GM19395 (cell line): ENCODE measurements at regions not wholly inside any gene's neighbourhood (a gene's known extent, or its start where the extent isn't known, plus 50 kb on each side); places are given as distances from the start of the nearest gene placed in this dataset.
"Not testable (repeated sequence)": the region's sequence is repeated elsewhere in the genome, so short reads cannot be mapped to it uniquely, and the experiment has no call there.

Source experiments
- ATAC-seq: cut with Tn5 transposase; IDR thresholded peaks from one replicate; pipeline ENCODE4 v1.9.1; 2021; ENCODE audit warnings: mild to moderate bottlenecking, moderate library complexity; ENCODE audit not compliant: unreplicated experiment

DNA sequence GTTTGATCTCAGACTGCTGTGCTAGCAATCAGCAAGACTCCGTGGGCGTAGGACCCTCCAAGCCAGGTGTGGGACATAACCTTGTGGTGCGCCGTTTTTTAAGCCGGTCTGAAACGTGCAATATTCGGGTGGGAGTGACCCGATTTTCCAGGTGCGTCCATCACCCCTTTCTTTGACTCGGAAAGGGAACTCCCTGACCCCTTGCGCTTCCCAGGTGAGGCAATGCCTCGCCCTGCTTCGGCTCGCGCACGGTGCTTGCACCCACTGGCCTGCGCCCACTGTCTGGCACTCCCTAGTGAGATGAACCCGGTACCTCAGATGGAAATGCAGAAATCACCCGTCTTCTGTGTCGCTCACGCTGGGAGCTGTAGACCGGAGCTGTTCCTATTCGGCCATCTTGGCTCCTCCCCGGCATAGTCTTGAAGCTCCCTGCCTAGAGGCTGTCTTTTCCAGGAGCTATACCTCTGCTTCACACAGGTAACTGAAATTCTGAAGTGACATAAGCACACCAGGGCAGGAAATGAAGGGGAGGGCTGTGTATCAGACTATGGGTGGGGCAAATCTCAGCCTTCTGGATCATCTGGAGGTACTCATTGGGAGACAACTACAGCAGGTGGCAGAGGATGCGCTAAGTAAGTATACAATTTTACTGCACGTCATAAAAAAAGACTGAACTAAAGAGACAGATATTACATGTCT is 252.1 kb upstream of the POT1 start:
- not testable (repeated sequence) for ATAC-seq

DNA sequence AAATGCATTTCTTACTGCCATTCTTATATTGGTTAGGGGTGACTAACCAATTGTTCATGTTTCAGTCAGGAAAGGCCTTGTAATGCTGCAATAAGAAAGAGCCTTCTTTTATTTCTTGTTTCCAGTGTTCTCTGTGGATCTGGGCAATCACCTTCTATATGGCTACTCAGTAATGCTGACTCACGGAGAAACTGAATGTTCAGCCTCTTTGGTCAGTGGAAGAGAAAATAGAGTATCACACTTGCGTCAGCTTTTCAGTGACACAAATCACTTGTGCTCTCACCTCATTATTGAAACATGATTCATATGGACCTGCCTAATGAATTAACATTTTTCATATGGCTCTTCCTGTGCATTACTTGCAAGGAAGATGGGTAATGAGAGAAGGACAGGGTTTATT is 243.9 kb upstream of the POT1 start:
- no peak for ATAC-seq

- ATAC-seq: no peak
Measured at GRCh38 chr7:125169088-125169487, 239.5 kb upstream of the POT1 start.

DNA sequence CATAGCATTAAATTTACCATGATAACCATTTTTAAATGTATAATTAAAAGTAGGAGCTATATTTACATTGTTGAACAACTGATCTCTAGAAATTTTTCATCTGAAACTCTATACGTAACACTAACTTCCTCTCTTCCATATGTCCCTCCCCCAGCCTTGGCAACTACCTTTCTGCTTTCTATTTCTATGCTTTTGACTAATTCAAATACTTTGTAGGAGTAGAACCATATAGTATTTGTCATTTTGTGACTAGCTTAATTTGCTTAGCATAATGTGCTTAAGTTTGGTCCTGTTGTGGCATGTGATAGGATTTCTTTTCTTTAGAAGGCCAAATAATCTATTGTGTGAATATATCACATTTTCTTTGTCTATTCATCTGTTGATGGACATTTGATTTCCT is 225.3 kb upstream of the POT1 start:
- no peak for ATAC-seq

DNA sequence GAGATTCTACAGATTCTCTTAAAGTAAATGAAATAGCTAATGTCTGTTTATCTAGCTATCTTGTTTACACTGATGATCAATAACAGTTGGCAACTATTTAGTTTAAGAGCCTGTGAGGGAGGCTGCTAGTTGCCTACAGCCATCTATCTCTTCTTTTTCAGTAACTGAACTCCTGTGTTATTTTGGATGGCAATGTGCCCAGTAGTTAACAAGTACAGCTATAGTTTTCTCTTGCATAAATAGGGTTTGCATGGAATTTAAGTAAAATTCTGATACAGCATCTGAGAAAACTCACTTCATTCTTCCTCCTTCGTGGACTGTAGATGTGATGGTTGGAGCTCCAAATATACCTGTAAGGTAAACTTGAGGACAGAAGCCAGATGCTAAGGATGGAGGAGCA is 219.5 kb upstream of the POT1 start:
- ATAC-seq: no peak

DNA sequence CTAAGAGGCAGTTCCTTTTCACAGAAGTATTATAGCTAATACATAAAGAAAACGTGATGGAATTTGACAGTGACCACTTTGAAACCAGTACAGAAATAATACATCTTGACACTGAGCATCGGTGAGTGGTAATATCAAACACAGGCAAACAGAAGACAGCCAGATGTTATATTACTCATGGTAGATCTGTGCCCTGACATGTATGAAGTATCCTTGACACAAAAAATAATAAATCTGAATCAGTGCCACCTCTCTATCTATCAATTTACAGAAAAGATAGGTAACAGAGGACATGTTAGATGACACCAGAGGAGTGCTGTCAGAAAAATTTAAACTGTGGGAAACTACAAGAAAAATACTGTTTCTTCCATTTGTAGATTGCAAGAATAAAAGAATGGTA is 217.4 kb upstream of the POT1 start:
- ATAC-seq: no peak

GRCh38 chr7:125136755-125137532 is 207.3 kb upstream of the POT1 start:
- ATAC-seq: no peak

- ATAC-seq: no peak
Measured at GRCh38 chr7:125136341-125136740, 206.7 kb upstream of the POT1 start.

- no peak for ATAC-seq
Measured at GRCh38 chr7:125130173-125130572, 200.5 kb upstream of the POT1 start.

GRCh38 chr7:125127304-125127703 is 197.7 kb upstream of the POT1 start:
- ATAC-seq: no peak

- ATAC-seq: no peak
Measured at GRCh38 chr7:125126376-125126775, 196.8 kb upstream of the POT1 start.

- ATAC-seq: no peak
Measured at GRCh38 chr7:125125315-125125714, 195.7 kb upstream of the POT1 start.

DNA sequence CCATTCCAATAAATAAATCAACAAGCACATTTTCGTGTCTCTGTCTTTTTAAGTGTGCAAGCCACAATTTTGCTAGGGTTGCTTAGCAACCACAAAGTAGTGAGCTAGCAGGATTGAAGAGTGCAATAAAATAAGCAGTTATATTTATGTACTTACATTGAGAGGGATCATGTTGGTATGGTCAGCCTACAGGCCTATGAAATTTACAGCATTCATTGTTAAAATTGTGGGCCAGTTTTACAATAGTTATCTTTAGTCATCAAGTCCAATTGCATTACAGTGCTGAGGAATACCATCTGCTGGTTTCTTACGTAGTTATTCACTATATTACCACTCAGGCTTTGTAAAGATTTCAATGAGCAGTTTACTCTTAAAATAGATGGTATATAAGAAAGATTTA is 192.5 kb upstream of the POT1 start:
- ATAC-seq: no peak

- ATAC-seq: no peak
Measured at GRCh38 chr7:125119559-125120115, 190.0 kb upstream of the POT1 start.

DNA sequence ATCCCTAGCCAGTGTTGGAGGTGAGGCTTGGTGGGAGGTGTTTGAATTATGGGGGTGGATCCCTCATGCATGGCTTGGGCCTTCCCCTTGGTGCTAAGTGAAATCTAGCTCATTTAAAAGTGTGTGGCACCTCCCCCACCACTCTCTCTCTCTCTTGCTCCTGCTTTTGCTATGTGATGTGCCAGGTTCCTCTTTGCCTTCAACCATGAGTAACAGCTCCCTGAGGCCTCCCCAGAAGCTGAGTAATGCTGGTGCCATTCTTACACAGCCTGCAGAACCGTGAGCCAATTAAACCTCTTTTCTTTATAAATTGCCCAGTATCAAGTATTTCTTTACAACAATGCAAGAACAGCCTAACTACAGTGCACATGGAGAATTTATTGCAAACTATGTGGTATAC is 188.8 kb upstream of the POT1 start:
- ATAC-seq: no peak

DNA sequence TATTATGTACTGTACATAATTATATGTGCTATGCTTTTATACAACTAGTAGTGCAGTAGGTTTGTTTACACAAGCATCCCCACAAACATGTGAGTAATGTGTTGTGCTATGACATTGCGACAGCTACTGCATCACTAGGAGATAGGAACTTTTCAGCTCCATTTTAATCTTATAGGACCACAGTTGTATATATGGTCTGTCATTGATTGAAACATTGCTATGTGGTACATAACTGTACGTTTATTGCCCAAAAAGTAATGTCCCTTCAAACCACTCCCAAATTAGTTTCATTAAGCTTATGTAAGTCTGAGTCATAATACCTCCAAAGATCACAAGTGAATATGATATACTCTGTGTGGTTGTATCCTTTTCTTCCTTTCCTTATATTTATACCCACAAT is 183.2 kb upstream of the POT1 start:
- no peak for ATAC-seq

GRCh38 chr7:125099519-125099918 is 169.9 kb upstream of the POT1 start:
- ATAC-seq: no peak

- ATAC-seq: peak; percentile 83
Measured at GRCh38 chr7:125098377-125098970, 168.8 kb upstream of the POT1 start.

DNA sequence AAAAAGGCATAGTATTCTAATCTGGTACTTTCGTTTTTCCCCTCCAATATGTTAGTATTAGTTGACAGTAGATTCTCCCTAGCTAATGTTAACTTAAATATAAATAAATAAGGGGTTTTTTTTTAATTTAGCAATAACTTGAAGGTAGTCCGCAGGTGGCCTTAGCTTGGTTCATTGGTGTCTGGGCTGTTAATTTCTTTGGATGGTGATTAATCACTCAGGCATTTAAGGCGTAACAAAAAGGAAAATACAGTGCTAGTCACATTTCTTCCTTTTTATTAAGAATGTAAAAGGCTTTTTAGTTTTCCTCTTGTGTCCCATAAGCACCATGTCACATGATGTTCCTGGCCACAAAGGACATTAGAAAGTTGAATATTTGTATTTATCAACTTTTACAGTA is 161.0 kb upstream of the POT1 start:
- no peak for ATAC-seq

DNA sequence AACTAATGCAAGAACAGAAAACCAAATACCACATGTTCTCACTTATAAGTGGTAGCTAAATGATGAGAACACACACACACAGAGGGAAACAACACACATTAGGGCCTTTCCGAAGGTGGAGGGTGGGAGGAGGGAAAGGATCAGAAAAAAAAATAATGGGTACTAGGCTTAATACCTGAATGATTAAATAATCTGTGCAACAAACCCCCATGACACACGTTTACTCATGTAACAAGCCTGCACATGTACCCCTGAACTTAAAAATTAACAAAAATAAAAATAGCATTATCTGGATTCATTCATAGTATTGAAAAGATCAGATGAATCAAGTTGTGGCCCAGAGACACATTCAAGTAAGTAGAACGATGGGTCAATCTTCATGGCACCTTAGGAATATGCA is 159.5 kb upstream of the POT1 start:
- no peak for ATAC-seq

DNA sequence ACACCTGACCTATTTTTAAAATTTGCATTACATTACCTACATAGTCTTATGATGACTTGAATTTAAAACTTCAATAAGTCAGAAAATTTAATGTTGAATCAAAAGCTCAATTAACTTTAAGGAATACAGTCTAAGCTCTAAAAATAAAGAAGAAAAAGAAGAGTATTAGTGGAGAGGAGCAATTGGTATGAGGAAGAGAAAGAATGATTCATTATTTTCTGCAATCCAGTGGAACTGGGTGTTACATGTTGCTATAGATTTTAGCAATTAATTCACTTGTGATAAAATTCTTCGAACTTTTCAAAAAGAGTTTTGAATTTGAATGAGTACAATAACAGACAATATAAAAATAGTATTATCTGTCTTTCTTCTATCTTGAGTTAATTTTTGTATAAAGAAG is 158.9 kb upstream of the POT1 start:
- no peak for ATAC-seq

- ATAC-seq: no peak
Measured at GRCh38 chr7:125085084-125085483, 155.5 kb upstream of the POT1 start.
